ENCODE measurements at regions not wholly inside any gene's neighbourhood (a gene's known extent, or its start where the extent isn't known, plus 50 kb on each side); places are given as distances from the start of the nearest gene placed in this dataset.
"Not testable (repeated sequence)": the region's sequence is repeated elsewhere in the genome, so short reads cannot be mapped to it uniquely, and the experiment has no call there.

DNA sequence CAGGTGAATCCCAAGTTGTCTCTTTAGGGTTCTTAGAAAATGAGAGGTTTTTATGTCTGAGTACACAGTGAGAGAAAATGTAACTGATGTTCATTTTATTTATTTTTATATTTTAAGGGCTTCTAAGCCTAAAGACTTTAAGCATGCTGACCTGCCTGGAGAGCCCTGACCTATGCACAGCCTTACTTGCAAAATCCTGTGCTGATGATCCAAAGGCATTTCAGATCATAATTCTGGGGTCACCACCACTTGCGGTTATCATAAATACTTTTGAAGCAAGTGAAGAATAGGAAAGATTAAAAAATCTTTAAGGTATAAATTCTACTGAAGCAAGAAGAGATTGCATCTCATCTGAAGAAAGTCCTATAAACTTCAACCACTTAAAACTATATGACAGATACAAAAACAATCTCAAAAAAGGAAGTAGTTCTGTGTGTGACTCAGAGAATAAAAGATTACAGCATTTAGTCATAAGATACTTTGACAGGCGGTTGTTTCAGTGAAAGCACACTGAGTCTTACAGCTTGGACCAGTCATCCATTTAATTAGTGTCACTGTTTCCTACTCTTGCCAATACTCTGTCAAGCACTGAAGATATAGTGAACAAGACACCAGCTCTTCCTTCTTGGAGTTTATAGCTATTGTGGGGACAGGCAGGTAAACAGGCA lies 245.2 kb upstream of the DIPK2B start:
- no peak for DNase-seq

DNA sequence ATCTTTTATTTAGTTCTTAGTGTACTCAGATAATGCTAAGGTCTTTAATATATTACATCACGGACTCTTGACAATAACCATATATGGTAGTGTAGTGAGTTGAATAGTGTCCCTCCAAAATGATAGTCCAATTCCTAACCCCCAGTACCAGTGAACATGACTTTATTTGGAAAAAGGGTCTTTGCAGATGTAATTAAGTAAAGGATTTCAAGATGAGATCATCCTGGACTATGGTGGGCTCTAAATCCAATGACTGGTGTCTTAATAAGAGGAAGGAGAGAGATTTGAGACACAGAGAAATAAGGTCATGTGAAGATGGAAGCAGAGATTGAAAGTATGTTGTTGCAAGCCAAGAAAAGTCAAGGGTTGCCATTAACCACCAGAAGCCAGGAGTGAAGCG lies 236.5 kb upstream of the DIPK2B start:
- DNase-seq, result no peak

DNA sequence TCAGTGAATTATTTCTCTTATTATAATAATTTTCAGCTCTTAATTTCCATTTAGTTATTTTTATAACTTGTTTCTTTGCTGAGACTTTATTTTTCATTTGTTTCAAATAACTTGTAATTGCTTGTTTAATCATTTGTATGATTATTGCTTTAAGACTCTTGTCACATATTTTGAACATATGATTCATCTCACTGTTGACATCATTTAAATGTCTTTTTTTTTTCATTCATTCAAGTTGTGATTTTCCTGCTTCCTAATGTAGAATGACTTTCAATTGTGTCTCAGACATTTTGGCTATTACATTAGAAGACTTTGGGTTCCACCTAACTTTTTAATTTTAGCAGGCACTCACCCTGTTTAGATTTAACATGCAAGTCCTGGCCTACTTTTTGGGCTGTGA lies 234.8 kb upstream of the DIPK2B start:
- DNase-seq, result no peak

DNA sequence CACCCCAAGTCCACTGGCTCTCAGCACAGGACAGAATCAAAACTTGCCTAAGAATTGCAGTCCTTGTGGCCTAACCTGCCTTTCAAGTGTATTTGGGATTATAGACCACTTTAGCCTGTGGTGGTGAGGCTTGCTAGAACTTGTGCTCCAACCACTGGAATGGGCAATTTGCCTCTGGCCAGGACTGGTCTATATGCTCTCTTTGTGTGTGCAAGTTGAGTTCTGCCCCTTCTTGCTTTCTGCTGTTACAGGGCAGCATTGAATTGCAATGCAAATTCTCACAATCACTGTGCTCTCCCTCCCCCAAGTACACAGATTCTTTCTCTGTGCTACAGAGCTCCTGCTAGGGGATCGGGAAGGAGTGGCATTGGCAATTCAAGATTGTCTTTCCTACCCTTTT lies 233.6 kb upstream of the DIPK2B start:
- DNase-seq, result no peak

DNA sequence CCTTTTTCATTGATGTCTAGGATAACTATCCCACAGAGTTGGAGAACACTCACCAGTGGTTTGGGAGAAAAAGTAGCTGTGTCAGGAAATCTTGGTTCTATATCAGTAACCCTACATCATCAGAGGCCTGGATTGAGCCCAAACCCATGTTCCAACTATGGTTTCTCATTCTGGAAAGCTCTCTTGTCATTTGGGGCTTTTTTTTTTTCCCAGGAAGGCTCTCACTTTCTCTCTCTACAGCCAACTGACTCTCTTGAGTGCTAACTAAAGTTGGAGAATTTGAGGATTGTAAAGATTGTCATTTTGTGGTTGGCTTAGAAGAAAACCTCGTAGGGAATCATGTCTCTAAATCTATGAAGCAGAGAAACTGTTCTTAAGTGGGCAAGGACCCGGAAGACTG lies 228.2 kb upstream of the DIPK2B start:
- DNase-seq, result no peak

DNA sequence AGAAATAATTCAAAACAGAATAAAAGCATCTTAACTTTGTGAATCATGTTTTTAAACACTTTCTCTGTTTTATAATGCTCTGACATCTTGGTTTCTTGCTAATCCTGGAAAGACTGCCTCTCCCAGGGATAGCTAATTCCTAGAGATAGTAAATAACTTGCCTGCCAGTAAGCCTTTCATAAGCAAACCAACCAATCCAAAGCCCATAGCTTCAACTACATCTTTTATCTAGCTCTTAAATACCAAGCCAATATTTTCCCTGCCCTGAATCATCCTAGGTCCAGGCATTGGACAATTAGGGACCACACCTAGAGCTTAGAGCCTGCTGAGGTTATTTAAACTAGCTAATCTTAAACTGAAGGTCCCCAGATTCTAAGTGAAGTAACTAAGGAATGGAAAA lies 223.7 kb upstream of the DIPK2B start:
- no peak for DNase-seq

DNA sequence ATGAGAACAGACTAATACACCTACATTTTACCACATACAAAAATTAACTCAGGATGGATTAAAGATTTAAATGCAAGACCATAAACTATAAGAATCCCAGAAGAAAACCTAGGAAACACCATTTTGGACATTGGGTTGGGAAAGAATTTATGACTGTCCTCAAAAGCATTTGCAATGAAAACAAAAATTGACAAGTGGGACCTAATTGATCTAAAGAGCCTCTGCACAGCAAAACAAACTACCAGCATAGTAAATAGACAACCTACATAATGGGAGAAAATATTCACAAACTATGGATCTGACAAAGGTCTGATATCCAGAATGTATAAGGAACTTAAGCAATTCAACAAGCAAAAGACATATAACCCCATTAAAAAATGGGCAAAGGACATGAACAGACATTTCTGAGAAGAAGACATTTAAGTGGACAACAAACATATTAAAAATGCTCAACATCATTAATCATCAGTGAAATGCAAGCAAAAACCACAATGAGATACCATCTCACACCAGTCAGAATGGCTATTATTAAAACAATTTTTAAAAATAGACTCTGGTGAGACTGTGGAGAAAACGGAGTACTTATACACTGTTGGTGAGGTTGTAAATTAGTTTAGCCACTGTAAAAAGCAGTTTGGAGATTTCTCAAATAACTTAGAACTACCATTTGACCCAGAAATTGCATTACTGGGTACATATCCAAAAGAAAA lies 221.7 kb upstream of the DIPK2B start:
- DNase-seq, result no peak

DNA sequence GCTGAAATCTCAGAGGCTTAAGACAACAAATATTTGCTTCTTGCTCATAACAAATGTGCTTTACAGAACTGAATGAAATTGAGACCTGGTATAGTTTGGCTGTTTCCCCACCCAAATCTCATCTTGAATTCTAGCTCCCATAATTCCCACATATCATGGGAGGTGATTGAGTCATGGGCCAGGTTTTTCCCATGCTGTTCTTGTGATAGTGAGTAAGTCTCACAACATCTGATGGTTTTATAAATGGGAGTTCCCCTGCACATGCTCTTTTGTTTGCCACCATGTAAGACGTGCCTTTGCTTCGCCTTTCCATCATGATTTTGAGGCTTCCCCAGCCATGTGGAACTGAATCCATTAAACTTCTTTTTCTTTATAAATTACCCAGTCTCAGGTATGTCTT lies 221.1 kb upstream of the DIPK2B start:
- DNase-seq, result no peak

DNA sequence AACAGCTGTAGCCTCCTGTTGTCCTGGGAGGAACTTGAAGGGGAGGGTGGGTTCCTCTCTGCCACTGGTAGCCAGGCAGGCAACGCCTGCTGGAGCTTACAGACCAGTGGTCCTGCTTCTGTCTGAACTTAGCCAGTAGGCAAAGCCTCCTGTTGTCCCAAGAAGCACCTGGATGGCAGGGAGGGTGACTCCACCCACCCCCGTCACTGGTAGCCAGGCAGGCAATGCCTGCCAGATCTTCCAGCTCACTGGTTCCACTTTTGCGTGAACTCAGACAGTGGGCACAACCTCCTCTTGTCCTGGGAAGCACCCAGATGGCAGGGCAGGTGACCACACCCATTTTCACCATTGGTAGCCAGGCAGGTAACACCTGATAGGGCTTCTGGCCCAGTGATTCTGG lies 203.5 kb upstream of the DIPK2B start:
- no peak for DNase-seq

DNA sequence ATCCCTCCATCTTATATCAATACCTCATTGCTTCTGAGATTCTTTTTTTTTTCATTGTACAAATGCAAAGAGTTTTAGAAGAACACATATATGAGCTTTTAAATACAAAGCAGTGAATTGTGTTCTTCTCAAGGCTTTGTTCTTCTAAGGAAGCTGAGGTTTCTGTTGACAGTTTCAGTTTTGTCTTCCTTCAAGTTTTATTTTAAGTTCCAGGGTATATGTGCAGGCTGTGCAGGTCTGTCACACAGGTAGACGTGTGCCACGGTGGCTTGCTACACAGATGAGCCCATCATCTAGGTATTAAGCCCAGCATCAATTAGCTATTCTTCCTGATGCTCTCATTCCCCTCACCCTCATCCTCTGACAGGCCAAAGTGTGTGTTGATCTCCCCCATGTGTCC lies 201.2 kb upstream of the DIPK2B start:
- DNase-seq, result no peak

DNA sequence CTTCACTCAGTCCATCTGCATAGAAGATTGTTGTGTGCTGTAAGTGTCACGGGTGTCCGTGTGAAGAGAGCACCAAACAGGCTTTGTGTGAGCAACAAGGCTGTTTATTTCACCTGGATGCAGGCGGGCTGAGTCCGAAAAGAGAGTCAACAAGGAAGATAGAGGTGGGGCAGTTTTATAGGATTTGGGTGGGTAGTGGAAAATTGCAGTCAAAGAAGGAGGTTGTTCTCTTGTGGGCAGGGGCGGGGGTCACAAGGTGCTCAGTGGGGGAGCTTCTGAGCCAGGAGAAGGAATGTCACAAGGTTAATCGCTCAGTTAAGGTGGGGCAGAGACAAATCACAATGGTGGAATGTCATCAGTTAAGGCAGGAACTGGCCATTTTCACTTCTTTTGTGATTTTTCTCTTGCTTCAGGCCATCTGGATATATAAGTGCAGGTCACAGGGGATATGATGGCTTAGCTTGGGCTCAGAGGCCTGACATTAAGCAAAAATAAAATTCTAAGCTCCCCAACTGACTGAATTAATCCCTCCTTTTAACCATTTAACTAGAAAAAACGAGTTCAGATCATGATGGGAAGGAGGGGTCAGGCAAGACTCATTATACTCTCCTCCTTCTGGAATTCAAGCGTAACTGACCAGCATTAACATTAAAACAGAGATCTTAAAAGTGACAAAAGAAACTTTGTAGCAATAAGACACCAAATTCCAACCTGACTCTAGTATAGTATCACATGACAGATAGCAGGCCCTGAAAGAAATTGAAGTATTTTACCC lies 200.5 kb upstream of the DIPK2B start:
- DNase-seq, result not testable (repeated sequence)

DNA sequence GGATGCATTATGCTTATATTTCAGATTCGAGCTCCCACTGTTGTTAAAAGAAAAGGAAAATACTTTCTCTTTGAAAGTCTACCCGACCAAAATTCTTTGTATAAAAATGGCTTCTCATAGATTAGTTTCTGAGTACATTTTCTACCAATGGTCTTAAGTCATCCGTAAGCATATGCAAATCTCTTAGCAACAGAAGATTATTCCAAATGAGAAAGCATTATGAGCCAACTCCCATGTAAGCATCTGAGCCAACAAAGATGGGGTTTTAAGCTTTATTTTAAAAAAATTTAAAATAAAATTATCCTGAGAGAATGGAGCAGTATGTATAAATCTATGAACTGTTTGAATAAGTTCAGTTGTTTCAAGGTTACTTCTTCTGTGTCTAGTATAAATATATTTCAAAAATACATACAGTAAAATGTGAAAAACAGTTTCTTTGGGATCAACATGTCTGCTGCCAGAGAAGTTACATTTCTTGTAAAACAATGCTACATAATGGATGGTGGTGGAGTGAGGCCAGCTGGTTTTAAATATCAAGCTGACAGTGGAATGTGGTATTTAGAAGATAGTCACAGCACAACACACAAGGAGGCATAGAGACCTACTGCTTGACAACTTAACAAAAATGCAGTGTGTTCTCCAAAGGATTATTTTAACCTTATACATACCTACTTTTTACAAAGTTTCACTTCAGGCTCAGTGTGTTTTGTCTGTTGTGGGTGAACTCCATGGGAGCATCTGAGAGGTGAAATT lies 199.5 kb upstream of the DIPK2B start:
- no peak for DNase-seq

DNA sequence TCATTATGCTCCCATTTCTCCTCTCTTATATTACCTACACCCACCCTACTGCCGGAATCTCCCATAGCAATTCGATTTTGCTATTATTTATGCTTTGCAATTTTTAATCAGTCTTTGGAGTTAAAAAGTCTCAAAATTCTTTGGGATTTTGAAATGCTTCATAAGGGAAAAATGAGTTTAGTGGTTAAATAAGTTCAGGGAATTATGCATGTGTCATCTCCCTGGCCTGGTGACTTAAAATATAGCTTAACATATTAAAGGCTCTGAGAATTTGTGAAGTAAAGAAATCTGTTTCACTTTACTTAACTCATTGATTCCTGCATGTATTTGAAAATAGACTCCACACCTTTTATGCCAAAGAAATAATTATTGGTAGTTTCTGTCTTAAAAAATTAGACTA lies 185.1 kb upstream of the DIPK2B start:
- DNase-seq, result no peak

DNA sequence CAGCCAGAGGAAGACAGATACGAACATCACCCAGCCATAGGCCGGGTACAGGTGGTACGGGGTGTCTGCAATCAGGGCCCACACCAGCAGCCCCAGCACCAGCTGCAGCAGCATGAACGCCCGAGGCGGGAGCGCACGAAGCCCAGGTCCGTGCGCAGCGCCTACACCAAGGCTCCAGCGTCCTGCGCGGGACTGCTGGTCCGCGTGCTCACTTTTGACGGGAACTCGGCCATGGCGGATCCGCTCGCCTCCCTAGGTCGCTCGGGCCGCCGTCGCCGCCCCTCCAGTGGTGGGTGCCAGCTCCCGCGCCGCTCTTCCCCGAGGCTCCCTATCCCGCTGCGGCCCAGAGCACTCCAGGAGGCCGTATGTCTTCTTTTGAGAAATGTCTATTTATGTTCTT lies 181.2 kb upstream of the DIPK2B start:
- no peak for DNase-seq

DNA sequence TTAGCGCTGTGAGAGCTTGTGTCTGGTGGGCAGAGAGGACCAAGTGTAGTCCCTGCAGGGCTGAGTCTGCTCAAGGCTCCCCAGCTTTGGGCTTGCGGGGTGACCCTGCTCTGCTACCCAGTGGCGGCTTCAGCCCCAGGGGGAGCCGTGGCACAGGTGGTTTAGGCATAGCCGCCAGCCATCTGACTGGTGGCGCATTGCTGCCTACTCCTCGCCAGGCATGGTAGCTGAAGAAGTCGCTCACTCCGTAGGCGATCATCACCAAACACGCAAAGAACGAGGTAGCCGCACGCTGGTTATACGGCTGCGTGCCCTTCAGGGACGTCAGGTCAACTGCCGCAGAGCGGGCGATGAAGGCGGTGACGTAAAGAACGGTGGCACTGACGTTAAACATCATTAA lies 180.7 kb upstream of the DIPK2B start:
- no peak for DNase-seq

DNA sequence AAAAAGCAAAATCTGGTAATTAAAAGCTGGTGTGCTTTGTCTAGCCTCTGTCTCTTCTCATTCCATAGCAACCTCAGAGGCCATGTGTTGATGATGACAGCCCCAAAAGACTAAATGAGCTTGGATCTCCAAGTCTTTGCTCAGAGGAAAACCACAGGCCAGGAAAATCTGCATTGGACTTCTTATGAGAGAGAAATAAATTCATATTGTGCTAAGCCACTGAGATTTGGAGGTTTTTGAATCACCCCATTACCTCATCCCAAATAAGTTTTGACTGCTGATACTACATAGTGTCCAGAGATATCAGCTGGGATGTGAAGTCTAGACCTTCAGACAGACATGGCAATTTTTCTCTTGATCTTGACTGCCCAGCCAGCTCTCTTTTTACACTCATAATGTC lies 178.6 kb upstream of the DIPK2B start:
- DNase-seq, result no peak

DNA sequence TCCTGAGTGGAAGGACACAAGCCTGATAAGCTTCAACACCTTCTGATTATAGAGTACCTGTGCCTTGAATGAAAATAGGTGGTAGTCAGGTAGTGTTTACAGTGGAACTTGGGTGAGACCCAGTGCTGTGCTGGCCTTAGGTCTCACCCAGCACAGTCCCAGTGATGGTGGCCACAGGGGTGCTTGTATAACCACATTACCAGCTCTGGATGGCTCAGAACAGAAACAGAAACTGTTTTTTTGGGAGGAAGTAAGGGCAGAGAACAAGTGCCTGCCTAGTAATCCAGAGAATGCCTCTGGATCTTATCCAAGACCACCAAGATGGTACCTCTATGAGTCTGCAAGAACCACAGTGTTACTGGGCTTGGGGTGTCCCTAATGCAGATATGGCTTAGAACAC lies 171.5 kb upstream of the DIPK2B start:
- DNase-seq, result no peak

DNA sequence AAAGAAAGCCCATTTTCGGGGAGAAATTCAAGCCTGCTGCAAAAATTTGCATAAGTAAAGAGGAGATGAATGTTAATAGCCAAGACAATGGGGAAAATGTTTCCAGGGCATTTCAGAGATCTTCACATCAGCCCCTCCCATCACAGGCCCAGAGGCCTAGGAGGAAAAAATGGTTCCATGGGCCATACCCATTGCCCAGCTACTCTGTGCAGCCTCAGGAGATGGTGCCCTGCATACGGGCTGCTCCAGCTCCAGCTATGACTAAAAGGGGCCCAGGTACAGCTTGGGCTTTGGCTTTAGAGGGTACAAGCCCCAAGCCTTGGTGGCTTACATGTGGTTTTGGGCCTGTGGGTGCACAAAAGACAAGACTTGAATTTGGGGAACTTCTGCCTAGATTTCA lies 168.0 kb upstream of the DIPK2B start:
- DNase-seq, result no peak

DNA sequence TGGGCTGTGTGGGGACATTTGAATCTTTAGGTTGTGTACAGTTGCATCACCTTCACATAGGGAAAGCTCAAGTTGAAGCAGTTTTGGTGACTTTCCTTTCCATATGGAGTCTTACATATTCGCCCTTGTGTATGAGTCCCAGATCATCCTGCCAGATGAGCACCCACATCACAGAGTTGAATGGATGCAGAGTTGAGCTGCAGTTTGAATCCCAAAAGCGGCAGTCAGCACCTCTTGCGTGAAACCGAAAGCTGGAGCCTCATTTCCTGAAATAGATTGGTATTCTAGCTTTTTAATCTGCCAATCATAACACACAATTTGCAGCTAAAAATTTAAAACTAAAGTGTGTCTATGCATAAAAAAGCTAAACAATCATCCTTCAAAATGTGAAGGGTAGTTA lies 162.9 kb upstream of the DIPK2B start:
- no peak for DNase-seq

DNA sequence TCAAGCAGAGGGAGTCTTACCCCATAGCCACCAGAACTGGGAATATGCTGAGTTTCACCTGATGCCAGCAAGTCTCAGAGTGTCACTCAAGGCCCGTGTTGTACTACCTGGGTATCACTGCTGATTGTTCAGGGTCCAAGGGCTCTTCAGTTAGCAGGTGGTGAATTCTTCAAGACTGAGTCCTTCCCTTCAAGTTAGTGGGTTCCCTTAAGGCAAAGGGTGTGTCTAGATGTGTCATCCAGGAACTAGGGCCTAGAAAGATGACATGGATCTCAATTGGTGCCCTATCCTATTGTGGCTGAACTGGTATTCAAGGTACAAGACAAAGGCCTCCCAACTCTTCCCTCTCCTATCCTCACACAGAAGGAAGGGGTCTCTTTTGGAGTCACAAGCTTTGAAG lies 159.9 kb upstream of the DIPK2B start:
- DNase-seq, result no peak

DNA sequence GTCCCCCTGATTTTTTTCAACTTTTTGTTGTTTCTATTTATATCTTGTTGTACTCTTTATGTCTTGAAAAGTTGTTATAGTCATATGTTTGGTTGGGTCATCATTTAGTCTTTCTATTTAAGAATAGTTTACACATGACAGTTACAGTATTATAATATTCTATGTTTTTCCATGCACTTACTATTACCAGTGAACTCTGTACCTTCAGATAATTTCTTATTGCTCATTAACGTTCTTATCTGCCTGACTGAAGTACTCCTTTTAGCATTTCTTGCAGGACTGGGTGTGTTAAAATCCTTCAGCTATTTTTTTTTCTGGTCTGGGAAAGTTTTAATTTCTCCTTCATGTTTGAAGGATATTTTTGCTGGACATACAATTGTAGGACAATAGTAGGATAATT lies 157.7 kb upstream of the DIPK2B start:
- no peak for DNase-seq

DNA sequence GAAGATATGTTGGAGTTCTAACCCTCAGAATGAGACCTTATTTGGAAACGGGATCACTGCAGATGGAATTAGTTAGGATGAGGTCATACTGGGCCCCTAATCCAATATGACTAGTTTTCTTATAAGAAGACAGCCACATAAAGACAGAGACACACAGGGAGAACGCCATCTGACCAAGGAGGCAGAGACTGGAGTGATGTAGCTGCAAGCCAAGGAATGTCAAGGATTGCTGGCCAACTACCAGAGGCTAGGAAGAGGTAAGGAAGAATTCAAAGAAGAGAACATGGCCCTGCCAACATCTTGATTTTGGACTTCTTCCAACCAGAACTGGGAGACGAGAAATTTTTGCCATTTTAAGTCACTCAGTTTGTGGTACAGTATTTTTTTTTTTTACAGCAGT lies 152.8 kb upstream of the DIPK2B start:
- DNase-seq, result no peak

DNA sequence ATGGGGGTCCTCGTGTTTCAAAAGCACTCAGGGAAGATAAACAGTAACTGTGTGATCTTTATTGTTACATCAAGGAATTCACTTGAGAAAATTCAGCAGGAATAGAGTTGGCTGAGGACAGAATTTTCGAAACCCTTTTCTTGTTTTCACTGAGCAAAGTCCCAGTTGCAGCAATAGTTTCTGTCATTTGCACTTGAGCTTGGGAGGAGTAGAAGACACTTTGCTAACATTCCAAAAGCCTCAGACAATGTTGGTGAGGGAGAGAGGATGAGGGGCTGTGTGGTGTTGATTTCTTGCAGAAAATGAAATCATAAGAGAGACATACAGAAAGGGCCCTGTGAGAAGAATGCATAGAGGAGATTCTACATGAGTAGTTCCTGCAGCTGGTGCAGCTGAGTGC lies 151.9 kb upstream of the DIPK2B start:
- DNase-seq, result no peak

DNA sequence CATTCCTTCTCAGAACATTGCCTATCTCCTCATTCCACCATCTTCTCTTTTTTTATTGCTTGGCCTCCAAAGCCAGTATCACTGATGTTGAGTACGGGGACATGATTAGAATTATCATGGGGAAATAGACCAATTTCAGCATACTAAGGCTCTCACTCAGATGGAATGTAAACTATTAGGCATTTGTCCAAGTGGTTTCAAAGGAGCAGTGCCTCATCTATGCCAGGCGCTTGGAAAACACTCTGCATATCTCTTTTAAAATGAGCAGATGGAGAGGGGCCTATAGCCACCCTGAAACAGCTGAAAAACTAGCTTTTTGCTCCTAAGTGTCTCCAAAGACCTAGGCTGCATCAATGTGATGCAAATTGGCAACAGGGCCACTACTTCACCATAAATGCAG lies 150.8 kb upstream of the DIPK2B start:
- no peak for DNase-seq

Data from NCI-H526 (cell line).